ENCODE measurements at regions not wholly inside any gene's neighbourhood (a gene's known extent, or its start where the extent isn't known, plus 50 kb on each side); places are given as distances from the start of the nearest gene placed in this dataset.
"Not testable (repeated sequence)": the region's sequence is repeated elsewhere in the genome, so short reads cannot be mapped to it uniquely, and the experiment has no call there.

DNA sequence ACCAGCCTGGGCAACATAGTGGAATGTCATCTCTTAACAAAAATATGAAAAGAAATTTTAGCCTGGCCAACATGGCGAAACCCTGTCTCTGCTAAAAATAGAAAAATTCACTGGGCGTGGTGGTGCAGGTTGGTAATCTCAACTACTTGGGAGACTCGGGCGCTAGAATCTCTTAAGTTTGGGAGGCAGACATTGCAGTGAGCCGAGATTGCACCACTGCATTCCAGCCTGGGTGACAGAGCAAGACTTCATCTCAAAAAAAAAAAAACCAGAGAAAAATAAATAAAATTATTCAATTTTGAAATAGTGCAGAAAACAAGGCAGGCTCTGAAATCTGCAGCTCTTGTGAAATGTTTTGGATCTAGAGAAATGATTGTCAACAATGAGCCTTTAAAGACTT is 397.3 kb upstream of the AMELY start:
- no peak for DNase-seq

DNA sequence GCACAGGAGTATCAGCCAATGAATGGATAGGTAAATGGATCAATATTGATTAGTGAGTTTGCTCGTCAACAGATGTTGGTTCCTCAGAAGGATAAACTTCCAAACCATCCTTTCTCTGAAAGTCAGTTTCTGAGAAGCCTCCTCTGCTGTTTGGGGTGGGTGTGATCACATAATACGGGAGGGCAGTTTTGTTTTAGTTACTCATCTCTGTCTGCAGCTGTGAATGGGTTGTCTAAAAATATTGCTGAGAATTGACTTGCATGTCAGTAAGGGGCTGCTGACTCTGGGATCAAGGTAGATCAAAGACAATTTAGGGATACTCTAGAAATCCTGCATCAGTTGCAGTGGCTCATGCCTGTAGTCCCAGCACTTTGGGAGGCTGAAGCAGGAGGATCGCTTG is 390.8 kb upstream of the AMELY start:
- no peak for DNase-seq

DNA sequence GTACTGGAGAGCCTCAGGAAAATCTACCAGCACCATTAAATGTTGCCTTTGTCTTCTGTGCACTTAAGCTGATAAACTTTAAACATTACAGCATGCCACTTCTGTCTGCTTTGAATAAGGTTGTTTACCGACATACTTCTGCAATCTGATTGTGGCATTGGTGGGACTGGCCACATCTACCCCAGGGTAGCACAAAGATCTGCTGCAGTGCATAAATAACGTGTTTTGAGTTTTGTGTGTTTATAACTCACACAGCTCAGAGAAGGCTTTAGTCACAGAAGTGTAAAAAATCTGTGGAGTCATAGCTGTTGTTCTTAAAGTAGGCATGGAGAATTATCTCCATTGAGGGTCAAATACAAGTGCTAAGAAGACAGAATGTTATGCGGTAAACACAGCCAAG is 388.4 kb upstream of the AMELY start:
- DNase-seq, result no peak

DNA sequence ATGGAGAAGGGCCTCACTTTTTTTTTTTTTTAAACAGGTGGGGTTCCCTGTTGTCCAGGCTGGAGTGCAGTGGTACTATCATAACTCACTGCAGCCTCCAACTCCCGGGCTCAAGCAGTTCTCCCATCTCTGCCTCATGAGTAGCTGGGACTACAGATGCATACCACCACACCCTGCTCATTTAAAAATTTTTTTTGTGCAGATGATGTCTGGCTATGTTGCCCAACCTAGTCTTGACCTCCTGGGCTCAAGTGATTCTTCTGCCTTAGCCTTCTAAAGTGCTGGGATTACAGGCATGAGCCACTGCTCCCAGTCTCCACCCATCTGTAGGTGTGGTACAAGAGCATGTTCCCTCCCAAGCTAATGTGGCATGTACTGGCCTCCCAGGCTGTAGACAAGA is 380.6 kb upstream of the AMELY start:
- DNase-seq, result no peak

DNA sequence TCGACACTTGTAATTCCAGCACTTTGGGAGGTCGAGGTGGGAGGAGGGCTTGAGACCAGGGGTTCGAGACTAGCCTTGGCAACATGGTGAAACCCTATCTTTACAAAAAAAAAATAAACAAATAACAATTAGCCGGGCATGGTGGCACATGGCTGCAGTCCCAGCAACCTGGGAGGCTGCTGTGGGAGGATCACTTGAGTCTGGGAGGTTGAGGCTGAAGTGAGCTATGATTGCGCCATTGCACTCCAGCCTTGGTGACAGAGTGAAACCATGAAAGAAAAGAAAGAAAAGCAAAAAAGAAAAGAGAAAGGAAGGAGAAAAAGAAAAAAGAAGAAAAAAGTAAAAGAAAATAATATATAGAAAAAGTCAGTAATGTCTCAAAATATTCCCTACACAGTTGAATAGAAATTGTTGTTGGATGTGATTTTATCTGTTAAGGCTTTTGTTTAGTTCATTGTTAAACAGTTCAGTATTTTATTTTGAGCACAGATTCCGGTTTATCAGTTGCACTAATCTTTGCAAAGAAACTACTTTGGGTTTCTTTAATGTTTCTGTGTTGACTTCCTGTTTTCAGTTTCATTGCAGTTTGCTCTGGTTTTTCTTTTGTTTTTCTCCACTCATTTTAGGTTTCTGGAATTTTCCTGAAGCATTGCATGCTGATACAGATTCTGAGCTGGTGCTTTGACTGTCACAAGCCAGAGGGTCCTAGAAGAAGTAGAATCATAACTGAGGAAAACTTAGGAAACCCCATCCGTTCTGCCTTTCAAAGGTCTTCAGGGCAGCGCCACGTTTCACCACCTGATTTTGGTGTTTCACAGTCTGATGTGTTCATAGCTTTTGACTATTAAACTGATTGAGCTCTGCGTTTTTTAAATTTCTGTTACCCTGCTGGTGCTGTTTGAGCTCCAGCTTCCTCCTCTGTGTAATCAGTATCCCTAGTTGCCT is 378.6 kb upstream of the AMELY start:
- DNase-seq, result no peak

DNA sequence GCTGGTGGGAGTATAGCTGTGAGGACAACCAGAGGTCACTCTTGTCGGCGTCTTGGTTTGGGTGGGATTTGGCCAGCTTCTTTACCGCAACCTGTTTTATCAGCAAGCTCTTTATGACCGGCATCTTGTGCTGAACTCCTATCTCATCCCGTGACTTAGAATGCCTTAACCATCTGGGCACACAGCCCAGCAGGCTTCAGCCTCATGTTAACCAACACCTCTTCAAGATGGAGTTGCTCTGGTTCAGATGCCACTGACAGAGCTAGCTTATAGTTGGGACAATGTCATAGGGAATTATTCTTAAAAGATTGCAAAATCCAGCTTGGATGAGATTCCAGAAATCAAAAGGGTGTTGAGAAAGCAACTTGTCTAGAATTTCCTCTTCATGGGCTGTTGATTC is 377.1 kb upstream of the AMELY start:
- DNase-seq, result no peak

DNA sequence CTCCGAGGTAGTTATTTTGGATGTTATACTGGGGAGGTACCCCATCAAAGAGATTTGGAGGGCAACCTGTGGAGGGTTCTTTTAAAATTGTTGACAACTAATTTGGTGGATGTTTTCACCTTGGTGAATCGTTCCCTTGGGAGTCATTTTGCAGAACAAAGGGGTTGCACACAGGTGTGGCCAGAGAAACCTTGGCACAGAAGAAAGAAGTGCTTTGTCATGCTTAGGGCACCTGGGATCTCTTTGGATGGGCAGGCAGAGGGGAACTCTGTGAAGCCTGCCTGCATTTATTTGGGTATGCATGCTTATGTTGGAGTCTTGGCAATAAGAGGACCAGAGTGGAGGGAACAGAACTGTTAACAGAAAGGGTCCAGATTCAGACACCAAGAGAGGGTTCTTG is 376.4 kb upstream of the AMELY start:
- DNase-seq, result not testable (repeated sequence)

DNA sequence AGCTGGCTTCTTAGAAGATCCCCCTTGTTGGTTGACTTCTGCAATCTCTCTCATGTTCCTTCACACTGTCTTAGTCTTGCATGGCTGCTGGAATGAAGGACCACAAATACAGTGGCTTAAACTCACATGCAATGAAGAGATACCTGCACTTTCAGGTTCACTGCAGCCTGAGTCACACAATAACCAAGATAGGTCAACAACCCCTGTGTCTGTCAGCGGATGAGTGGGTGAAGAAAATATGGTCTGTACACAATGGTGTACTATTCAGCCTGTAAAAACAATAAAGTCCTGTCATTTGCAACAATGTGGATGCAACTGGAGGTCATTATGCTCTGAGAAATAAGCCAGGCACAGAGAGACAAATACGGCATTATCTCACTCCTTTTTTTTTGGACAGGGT is 373.8 kb upstream of the AMELY start:
- DNase-seq, result no peak

DNA sequence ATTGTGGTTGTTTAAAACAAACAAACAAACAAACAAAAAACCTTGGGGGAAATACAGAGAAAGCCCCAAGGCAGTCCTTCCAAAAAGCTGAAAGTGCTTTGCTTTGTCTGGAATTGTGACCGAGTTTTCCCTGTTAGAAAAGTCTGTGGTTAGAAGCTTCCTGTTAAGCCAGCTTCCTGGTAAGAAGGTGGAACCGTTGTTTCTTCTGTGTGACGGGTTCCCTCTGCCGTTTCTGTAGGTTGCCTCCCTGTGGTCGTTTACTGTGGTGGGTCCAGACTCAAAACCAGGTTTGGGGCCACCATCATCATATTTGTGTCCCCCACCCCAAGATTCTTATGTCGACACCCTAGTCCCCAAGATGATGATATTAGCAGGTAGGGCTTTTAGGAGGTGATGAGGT is 371.4 kb upstream of the AMELY start:
- no peak for DNase-seq

DNA sequence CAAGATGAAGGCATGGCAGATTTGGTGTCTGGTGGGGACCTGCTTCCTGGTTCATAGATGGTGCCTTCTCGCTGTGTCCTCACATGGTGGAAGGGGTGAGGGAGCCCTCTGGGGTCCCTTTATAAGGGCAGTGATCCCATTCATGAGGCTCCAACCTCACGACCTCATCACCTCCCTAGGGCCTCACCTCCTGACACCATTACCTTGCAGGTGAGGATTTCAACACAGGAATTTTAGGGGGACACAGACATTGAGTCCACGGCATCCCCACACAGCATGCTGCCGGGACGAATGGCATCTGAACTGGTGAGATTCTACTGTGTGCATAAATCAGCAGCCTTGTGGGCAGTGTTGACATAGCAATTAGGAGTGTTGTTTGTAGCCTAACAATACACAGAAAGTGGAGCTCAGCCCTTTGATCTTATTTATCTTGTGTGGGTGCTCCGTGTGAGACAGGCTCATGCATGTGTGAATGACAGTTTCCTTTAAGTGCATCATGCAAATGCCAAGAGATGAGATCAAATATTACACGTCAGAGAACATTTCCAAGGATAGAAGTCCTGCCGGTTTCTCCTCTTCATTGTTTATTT is 368.7 kb upstream of the AMELY start:
- not testable (repeated sequence) for DNase-seq

DNA sequence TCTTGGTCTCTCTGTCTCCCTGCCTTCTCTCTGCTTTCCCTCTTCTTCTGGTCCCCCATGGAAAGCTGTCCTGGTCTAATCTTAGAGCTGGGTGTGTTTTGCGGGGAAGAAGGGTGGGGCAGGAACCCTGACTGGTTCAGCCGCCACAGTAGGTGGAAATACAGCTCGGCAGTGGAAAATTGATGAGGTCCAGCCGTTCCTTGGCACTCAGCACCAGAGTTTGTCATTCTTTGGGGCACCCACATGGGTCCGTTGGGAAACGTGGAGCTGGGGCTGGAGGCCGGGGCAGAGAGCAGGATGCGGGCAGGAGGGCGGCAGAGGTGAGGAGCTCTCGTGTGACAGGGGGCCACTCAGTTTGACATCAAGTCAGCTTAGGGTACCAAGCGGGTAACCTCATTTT is 364.2 kb upstream of the AMELY start:
- DNase-seq, result peak; percentile 50

DNA sequence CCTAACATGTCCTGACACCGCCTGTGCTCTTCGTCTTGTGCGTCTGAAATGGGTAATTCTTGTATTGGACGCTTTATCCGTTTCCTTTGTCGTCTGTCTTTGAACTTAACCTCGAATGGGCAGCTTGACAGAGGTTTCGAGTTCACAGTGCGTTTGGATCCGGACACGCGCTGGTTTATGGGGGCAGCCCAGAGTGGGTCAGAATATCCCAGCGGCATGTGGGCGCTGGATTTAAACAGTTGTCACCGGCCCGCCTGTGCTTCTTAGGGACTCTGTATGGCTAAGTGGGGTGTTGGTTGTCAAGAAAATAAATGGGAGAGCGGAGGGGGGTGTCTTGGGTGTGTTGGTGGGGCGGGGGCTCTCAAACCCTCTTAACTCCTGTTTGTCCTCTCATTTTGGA is 363.5 kb upstream of the AMELY start:
- DNase-seq, result peak; percentile 33

DNA sequence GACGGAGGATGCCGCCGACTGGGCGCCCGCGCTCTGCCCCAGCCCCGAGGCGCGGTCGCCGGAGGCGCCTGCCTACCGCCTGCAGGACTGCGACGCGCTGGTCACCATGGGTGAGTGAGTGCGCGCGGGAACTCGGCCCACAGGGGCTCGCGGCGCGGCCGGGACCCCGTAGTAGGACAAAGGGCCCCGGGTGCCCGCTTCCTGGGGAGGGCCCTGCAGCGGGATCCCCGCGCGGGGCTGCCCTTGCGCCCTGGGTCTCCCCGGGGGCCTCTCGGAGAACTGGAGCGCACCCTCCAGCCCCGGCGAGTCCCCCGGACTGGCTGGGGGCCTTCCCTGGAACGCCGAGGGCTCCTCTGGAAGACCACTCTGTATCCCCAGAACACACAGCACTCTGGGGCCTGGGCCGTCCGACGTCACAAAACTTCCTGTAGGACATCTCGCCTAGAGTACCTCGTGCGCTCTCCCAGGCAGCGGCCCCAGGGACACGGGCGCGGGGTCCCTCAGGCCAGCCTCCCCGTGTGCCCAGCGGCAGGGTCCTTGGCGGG is 362.9 kb upstream of the AMELY start:
- DNase-seq, result peak; percentile 34

DNA sequence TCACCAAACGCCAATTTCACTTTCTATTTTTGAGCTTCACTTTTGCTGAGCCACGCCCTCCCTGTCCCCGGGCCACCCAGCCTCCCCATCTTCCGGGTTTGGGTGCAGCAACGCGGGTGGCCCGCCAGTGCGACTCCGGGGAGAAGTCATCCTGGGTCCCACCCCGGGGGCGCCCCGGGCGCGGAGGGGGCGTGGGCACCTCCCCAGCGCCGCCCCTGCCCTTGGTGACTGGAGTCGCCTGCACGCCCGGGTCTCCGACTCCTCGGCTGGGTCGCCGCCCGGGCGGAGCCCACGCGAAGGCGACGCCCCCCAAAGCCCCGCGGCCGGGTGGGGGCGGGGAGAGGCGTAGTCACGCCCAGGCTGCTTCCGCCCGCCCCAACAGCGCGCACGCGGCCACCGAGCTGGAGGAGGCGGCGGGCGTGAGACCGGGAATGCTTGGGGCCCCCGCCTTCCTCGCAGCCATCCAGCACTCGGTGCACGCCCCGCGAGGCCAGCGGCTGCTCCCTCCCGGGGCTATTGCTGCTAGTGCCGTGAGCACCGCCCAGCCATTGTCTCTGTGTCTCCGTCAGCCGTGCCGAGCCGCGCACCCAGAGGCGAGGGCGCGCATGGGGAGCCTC is 362.1 kb upstream of the AMELY start:
- DNase-seq, result peak; percentile 84

DNA sequence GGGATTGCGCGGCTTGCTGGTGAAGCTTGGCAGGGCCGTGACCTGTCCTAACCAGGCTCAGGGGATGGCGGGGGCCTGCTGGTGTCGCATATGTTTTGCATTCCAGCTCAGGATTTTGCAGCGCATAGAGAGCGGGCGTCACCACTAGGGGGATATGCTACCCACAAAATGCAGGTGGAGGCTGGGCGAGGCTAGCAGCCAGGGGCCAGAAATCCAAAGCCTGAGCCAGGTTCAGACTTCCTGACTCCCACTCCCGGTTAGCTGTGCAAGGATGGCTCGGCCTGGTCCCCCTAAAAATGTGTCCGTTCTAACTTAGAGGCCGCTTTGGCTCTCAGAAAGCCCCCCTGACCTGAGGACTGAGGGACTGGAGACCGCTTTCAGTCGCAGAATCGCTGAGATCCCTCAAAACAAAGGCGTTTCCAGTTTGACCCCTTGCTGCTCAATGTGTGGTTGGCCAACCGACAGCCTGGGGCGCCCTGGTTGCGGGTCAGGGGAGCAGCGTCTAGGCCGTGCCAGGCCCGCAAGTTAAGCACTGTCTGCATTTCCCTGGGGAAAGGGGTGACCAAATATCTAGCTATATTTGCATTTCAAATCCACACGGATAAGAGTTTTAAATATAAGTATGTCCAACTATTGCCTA is 361.1 kb upstream of the AMELY start:
- DNase-seq, result peak; percentile 69

DNA sequence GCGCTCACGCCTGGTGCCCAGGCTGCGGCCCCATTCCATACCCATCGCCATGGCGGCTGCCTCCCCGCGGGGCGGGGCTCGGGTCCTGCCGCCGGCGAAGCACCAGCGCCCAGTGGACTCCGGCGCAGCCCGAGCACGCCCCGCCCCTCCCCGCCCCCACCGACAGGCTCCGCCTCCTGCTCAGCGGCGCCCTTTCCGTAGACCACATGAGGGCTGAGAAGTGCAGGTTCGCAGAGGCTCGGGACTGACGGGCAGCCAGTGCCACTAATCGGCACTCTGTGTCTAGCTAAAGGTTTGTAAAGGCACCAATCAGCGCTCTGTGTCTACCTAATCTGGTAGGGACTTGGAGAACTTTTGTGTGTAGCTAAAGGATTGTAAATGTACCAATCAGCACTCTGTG is 352.2 kb upstream of the AMELY start:
- DNase-seq, result no peak

DNA sequence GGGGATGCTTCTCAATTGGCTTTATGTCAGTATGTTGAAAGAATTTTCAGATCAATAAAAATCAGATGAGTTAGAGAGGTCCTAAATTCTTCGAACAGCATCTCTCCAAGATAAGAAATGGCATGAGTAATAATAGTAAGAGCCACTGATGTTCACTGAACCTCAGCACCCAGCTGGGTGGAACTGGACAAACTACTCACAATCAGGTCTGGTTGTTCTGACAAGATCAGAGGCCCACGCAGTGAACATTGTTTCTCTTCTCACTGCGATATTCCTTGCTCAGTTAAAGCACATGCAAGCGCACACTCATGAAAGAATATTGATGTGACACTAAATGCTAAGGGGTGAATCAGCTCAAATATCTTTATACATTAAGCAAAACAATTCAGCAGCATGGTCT is 351.0 kb upstream of the AMELY start:
- DNase-seq, result no peak

DNA sequence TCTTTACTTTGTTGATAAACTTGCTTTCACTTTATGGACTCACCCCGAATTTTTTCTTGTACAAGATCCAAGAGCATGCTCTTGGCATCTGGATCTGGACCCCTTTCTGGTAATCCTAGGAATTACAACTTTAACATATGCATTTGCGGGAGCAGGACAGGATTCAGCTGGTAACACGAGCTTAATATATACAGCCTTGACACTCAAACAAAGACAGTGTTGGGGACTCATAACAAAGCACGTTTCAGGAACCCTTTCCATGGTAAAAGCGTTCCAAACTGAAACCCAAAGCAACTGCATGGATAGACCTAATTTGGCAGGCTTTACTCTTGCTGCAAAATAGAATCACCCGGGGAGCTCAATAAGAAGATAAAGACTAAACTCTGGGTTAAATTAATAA is 349.7 kb upstream of the AMELY start:
- no peak for DNase-seq

DNA sequence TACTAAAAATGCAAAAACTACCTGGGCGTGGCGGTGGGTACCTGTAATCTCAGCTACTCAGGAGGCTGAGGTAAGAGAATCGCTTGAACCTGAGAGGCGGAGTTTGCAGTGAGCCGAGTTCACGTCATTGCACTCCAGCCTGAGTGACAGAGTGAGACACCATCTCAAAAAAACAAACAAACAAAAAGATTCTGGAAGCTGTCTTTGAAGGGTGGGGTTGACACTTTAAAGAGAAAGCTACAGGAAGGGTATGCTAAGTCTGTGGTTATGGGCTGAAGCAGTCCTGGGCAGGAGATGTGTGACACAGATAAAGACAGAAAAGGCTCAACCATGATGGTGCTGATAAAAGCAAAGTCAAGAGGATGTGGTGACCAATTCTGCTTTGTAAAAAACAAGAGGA is 328.5 kb upstream of the AMELY start:
- no peak for DNase-seq

DNA sequence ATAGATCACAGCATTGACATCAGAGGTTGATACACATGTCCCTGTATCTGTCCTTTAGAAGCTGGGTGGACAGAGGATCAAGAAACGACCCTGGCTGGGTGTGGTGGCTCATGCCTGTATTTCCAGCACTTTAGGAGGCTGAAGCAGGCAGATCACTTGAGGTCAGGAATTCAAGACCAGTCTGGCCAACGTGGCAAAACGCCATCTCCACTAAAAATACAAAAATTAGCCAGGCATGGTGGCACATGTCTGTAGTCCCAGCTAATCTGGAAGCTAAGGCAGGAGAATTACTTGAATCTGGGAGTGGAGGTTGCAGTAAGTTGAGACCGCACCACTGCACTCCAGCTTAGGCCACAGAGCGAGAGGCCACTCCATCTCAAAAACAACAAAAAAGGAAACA is 300.4 kb upstream of the AMELY start:
- no peak for DNase-seq

DNA sequence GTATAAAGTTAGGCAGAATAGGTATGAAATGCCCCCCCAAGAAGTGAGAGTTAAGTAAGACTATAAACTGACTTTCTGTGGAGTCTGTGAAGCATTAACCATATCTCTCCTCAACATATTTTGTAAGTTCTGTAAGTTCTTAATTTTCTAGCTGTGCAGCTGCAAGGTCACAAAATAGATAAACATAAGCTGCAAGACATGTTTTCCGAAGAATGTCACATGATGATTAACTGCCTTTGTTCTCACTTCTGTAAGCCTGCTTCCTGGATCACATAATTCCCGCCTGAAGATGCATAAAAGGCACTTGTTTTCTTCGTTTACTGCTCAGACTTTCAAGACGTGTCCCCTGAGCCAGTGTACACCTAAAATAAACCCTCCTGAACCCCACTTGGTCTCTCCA is 292.9 kb upstream of the AMELY start:
- DNase-seq, result no peak

DNA sequence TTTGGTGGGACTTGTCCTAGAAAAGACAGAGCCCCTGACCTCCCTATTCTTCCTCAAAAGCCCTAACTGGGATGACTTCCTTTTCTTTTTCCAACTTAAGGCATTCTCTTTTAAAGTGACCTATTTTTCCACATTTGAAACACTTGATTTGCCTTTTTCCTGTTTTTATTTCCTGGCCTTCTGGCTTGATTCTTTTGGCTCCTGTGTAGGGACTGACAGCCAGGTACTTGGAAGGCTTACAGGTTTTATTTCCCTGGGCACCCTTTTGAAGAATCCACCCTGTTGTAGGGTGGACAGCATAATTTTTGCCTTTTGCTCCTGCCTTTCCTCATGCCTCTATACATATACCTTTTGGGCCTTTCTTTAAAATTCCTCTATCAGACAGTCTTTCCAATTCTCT is 271.0 kb upstream of the AMELY start:
- DNase-seq, result no peak

DNA sequence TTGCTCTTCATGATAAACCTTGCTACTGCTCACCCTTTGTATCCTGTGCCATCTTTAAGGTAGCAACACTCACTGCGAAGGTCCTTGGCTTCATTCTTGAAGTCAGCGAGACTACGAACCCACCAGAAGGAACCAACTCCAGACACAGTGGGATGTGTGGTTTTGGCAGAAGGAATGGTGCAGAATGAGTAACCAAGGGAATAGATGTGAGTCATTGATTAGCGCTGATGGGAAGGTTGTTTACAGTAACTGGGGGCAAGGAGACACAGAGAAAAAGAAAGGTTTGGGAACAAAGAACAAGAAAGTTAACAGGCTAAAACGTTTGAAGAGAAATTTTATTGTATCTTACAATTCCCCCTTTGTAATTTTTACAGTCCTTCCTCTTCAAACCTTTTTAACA is 266.1 kb upstream of the AMELY start:
- DNase-seq, result no peak
